ENCODE measurements at regions not wholly inside any gene's neighbourhood (a gene's known extent, or its start where the extent isn't known, plus 50 kb on each side); places are given as distances from the start of the nearest gene placed in this dataset.

DNA sequence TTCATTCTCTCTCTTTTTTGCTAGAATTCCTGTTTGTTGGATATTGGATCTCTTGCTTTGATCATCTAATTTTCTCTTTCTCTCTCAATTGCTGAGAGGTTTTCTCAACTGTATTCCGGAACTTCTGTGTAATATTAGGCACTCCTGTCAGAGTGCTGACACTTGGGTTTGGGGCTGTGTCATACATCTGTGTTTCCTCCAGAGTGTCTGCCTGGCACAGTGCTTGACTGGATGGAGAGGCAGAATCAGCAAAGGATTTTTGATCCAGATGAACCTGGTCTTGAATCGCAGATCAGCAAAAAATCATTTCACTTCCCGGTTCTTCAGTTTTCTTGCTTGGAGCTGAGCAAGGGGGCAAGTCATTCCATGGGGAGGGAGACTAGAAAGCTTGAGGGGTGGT, 87.7 kb upstream of the CXCR4 start:
- no peak overlapping the region for H3K4me2 ChIP-seq (ENCODE audit: insufficient read depth, low read length)
- no peaks in the 10 kb centered on the region for H3K9me1 ChIP-seq (ENCODE audit: control insufficient read depth, insufficient read depth, low read length)
- H3K27me3 ChIP-seq (ENCODE audit: control insufficient read depth in 2 of 2, insufficient read depth in 2 of 2, low read length in 2 of 2) = no peaks in the 10 kb centered on the region
- intact Hi-C loops (cut with micrococcal nuclease) (no loop called here), in situ Hi-C loops (cut with MboI) (no loop called here)
- H2AFZ ChIP-seq (ENCODE audit: low read depth, low read length) = no peak overlapping the region
- H3K27ac ChIP-seq (ENCODE audit: extremely low read depth, low read depth, low read length) = no peak overlapping the region
- TF ChIP-seq, protein P1, sequence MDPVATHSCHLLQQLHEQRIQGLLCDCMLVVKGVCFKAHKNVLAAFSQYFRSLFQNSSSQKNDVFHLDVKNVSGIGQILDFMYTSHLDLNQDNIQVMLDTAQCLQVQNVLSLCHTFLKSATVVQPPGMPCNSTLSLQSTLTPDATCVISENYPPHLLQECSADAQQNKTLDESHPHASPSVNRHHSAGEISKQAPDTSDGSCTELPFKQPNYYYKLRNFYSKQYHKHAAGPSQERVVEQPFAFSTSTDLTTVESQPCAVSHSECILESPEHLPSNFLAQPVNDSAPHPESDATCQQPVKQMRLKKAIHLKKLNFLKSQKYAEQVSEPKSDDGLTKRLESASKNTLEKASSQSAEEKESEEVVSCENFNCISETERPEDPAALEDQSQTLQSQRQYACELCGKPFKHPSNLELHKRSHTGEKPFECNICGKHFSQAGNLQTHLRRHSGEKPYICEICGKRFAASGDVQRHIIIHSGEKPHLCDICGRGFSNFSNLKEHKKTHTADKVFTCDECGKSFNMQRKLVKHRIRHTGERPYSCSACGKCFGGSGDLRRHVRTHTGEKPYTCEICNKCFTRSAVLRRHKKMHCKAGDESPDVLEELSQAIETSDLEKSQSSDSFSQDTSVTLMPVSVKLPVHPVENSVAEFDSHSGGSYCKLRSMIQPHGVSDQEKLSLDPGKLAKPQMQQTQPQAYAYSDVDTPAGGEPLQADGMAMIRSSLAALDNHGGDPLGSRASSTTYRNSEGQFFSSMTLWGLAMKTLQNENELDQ (CRISPR knock-in tag; IDR thresholded peaks at IDR 0.05; ENCODE audit: borderline replicate concordance) = no peak
- TF ChIP-seq NUFIP1 (IDR thresholded peaks at IDR 0.05; ENCODE audit: partially characterized antibody) (no peak), RB1 (IDR thresholded peaks at IDR 0.05; ENCODE audit: low read depth) (no peak), LCOR (CRISPR knock-in tag; IDR thresholded peaks at IDR 0.05) (no peak), CBX3 (IDR thresholded peaks at IDR 0.05; ENCODE audit: borderline replicate concordance in 1 of 2, low read length in 2 of 2) (no peak), TCF3 (CRISPR knock-in tag; IDR thresholded peaks at IDR 0.05) (no peak), RBM22 (IDR thresholded peaks at IDR 0.05; ENCODE audit: low read depth, low read length, poor library complexity, severe bottlenecking) (no peak), HDAC2 (IDR thresholded peaks at IDR 0.05) (no peak), ZNF507 (tag; conservative IDR thresholded peaks at IDR 0.05) (no peak), DMBX1 (CRISPR knock-in tag; IDR thresholded peaks at IDR 0.05; ENCODE audit: borderline replicate concordance) (no peak), PHF21A (IDR thresholded peaks at IDR 0.05; ENCODE audit: borderline replicate concordance, low read depth) (no peak)
- TF ChIP-seq, protein P2, sequence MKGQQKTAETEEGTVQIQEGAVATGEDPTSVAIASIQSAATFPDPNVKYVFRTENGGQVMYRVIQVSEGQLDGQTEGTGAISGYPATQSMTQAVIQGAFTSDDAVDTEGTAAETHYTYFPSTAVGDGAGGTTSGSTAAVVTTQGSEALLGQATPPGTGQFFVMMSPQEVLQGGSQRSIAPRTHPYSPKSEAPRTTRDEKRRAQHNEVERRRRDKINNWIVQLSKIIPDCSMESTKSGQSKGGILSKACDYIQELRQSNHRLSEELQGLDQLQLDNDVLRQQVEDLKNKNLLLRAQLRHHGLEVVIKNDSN (CRISPR knock-in tag; IDR thresholded peaks at IDR 0.05) = no peak
- no peaks in the 10 kb centered on the region for H3K79me2 ChIP-seq (ENCODE audit: control insufficient read depth, insufficient read depth, low read length)
- ChIA-PET POLR2A (no interaction called here), CTCF (ENCODE audit: low intra/inter-chr PET ratio) (no interaction called here)
- H4K20me1 ChIP-seq (replicated peaks; ENCODE audit: control insufficient read depth, insufficient read depth, low read length) = no peaks in the 10 kb centered on the region
- WGBS (ENCODE audit: insufficient coverage, low coverage, missing lambda C conversion rate) = 2% methylated on average over 3 of the region's 3 CpGs
- no peak overlapping the region for H3K9ac ChIP-seq (ENCODE audit: insufficient read depth in 1 of 2, low read depth in 2 of 2, low read length in 2 of 2)
- H3K4me1 ChIP-seq (replicated peaks in 1 of 2; ENCODE audit: control insufficient read depth in 2 of 2, insufficient read depth in 2 of 2, low read length in 2 of 2) = no peaks in the 10 kb centered on the region
- no peaks in the 10 kb centered on the region for H3K36me3 ChIP-seq (ENCODE audit: control insufficient read depth, insufficient read depth, low read length)
- ATAC-seq (no peak), DNase-seq (ENCODE audit: extremely low read depth in 1 of 4, low spot score in 3 of 4) (no peak), FAIRE-seq (no peak)
- BruUV-seq (replicated peaks) = no TSS peak
- H3K4me3 ChIP-seq = no peak overlapping the region
- H3K9me3 ChIP-seq (replicated peaks; ENCODE audit: control insufficient read depth, insufficient read depth, low read depth, low read length) = no peaks in the 10 kb centered on the region
